ENCODE measurements at regions not wholly inside any gene's neighbourhood (a gene's known extent, or its start where the extent isn't known, plus 50 kb on each side); places are given as distances from the start of the nearest gene placed in this dataset.

- Histone ChIP-seq H3K4me1 (ENCODE audit: control extremely low read depth in 1 of 4, control insufficient read depth in 4 of 4, insufficient read depth in 4 of 4, low read length in 3 of 4) (peaks cover 0 to under 1% (median 0%) of the 10 kb centered on the region in 4 experiments), H3K9me3 (ENCODE audit: control extremely low read depth in 1 of 5, control insufficient read depth in 4 of 5, insufficient read depth in 2 of 5, low read depth in 1 of 5, low read length in 4 of 5) (peaks cover 0 to 2% (median 0%) of the 10 kb centered on the region in 5 experiments), H3K27me3 (replicated peaks in 2 of 5; ENCODE audit: control insufficient read depth in 4 of 5, insufficient read depth in 5 of 5, low read length in 4 of 5) (peaks cover 0 to 3% (median 0%) of the 10 kb centered on the region in 5 experiments), H3K27ac (ENCODE audit: insufficient read depth in 1 of 2, low read depth in 1 of 2, low read length in 2 of 2, poor library complexity in 1 of 2, severe bottlenecking in 2 of 2) (no peak overlapping the region), H3K36me3 (ENCODE audit: control insufficient read depth in 4 of 4, insufficient read depth in 4 of 4, low read length in 3 of 4) (no peaks in the 10 kb centered on the region), H3K4me3 (ENCODE audit: control insufficient read depth in 1 of 7, extremely low read depth in 1 of 7, insufficient read depth in 4 of 7, low read depth in 2 of 7, low read length in 6 of 7) (no peak overlapping the region)
- WGBS (ENCODE audit: insufficient coverage): 100% methylated on average over 2 of the region's 4 CpGs
- ChIA-PET CTCF (interaction anchor here (1.3 kb wide), 1 partner anchor 49 kb away, joined by 3 read pairs; no protein-coding TSS in a partner anchor), POLR2A (no interaction called here)
- no peak for DNase-seq
Measured at GRCh38 chr10:6743291-6743849, 163.3 kb upstream of the PRKCQ start.

- H3K4me3 ChIP-seq (ENCODE audit: control insufficient read depth in 1 of 7, extremely low read depth in 1 of 7, insufficient read depth in 4 of 7, low read depth in 2 of 7, low read length in 6 of 7): no peak overlapping the region
- H3K27me3 ChIP-seq (replicated peaks in 2 of 5; ENCODE audit: control insufficient read depth in 4 of 5, insufficient read depth in 5 of 5, low read length in 4 of 5): peaks cover 0 to 14% (median 0%) of the 10 kb centered on the region in 5 experiments
- ChIA-PET CTCF (no interaction called here), POLR2A (no interaction called here)
- H3K27ac ChIP-seq (ENCODE audit: insufficient read depth in 1 of 2, low read depth in 1 of 2, low read length in 2 of 2, poor library complexity in 1 of 2, severe bottlenecking in 2 of 2): no peak overlapping the region
- peaks cover 0 to 4% (median 0%) of the 10 kb centered on the region in 4 experiments for H3K4me1 ChIP-seq (ENCODE audit: control extremely low read depth in 1 of 4, control insufficient read depth in 4 of 4, insufficient read depth in 4 of 4, low read length in 3 of 4)
- DNase-seq: no peak
- H3K36me3 ChIP-seq (ENCODE audit: control insufficient read depth in 4 of 4, insufficient read depth in 4 of 4, low read length in 3 of 4): no peaks in the 10 kb centered on the region
- WGBS (ENCODE audit: insufficient coverage): 76% methylated on average over 3 of the region's 3 CpGs
- H3K9me3 ChIP-seq (ENCODE audit: control extremely low read depth in 1 of 5, control insufficient read depth in 4 of 5, insufficient read depth in 2 of 5, low read depth in 1 of 5, low read length in 4 of 5): peaks cover 0 to 2% (median 0%) of the 10 kb centered on the region in 5 experiments
Measured at GRCh38 chr10:6741541-6741941, 161.5 kb upstream of the PRKCQ start.

GRCh38 chr10:6739530-6740174 is 159.6 kb upstream of the PRKCQ start:
- POLR2A ChIA-PET: no interaction called here
- H3K27me3 ChIP-seq (replicated peaks in 2 of 5; ENCODE audit: control insufficient read depth in 4 of 5, insufficient read depth in 5 of 5, low read length in 4 of 5): peaks cover 0 to 21% (median 0%) of the 10 kb centered on the region in 5 experiments
- 92% methylated on average over 5 of the region's 12 CpGs for WGBS (ENCODE audit: insufficient coverage)

GRCh38 chr10:6738112-6738768 is 158.2 kb upstream of the PRKCQ start:
- Histone ChIP-seq H3K4me3 (ENCODE audit: control insufficient read depth in 1 of 7, extremely low read depth in 1 of 7, insufficient read depth in 4 of 7, low read depth in 2 of 7, low read length in 6 of 7) (peak overlapping the region in 1 of 7 experiments; percentile 14), H3K36me3 (ENCODE audit: control insufficient read depth in 4 of 4, insufficient read depth in 4 of 4, low read length in 3 of 4) (no peaks in the 10 kb centered on the region), H3K9me3 (ENCODE audit: control extremely low read depth in 1 of 5, control insufficient read depth in 4 of 5, insufficient read depth in 2 of 5, low read depth in 1 of 5, low read length in 4 of 5) (no peaks in the 10 kb centered on the region), H3K4me1 (ENCODE audit: control extremely low read depth in 1 of 4, control insufficient read depth in 4 of 4, insufficient read depth in 4 of 4, low read length in 3 of 4) (peaks cover 0 to 4% (median 0%) of the 10 kb centered on the region in 4 experiments), H3K27me3 (replicated peaks in 2 of 5; ENCODE audit: control insufficient read depth in 4 of 5, insufficient read depth in 5 of 5, low read length in 4 of 5) (peaks cover 0 to 26% (median 2%) of the 10 kb centered on the region in 5 experiments), H3K27ac (ENCODE audit: insufficient read depth in 1 of 2, low read depth in 1 of 2, low read length in 2 of 2, poor library complexity in 1 of 2, severe bottlenecking in 2 of 2) (no peak overlapping the region)
- 14% methylated on average over 12 of the region's 14 CpGs for WGBS (ENCODE audit: insufficient coverage)
- peak in 2 of 3 donors; percentile 23 to 24 for DNase-seq
- POLR2A ChIA-PET: no interaction called here
- CTCF ChIA-PET: no interaction called here

More at GRCh38 chr10:6739530-6740174, 159.6 kb upstream of the PRKCQ start:
- CTCF ChIA-PET: interaction anchor here (1.1 kb wide), 1 partner anchor 10 kb away, joined by 4 read pairs; no protein-coding TSS in a partner anchor
- Histone ChIP-seq H3K4me1 (ENCODE audit: control extremely low read depth in 1 of 4, control insufficient read depth in 4 of 4, insufficient read depth in 4 of 4, low read length in 3 of 4) (peaks cover 0 to 4% (median 0%) of the 10 kb centered on the region in 4 experiments), H3K4me3 (ENCODE audit: control insufficient read depth in 1 of 7, extremely low read depth in 1 of 7, insufficient read depth in 4 of 7, low read depth in 2 of 7, low read length in 6 of 7) (no peak overlapping the region), H3K36me3 (ENCODE audit: control insufficient read depth in 4 of 4, insufficient read depth in 4 of 4, low read length in 3 of 4) (no peaks in the 10 kb centered on the region), H3K9me3 (ENCODE audit: control extremely low read depth in 1 of 5, control insufficient read depth in 4 of 5, insufficient read depth in 2 of 5, low read depth in 1 of 5, low read length in 4 of 5) (no peaks in the 10 kb centered on the region), H3K27ac (ENCODE audit: insufficient read depth in 1 of 2, low read depth in 1 of 2, low read length in 2 of 2, poor library complexity in 1 of 2, severe bottlenecking in 2 of 2) (no peak overlapping the region)
- DNase-seq: no peak

GRCh38 chr10:6737758-6738111 is 157.7 kb upstream of the PRKCQ start:
- DNase-seq: no peak
- peaks cover 0 to 26% (median 2%) of the 10 kb centered on the region in 5 experiments for H3K27me3 ChIP-seq (replicated peaks in 2 of 5; ENCODE audit: control insufficient read depth in 4 of 5, insufficient read depth in 5 of 5, low read length in 4 of 5)
- no peaks in the 10 kb centered on the region for H3K36me3 ChIP-seq (ENCODE audit: control insufficient read depth in 4 of 4, insufficient read depth in 4 of 4, low read length in 3 of 4)
- H3K4me3 ChIP-seq (ENCODE audit: control insufficient read depth in 1 of 7, extremely low read depth in 1 of 7, insufficient read depth in 4 of 7, low read depth in 2 of 7, low read length in 6 of 7): no peak overlapping the region
- CTCF ChIA-PET: no interaction called here
- 95% methylated on average over 6 of the region's 6 CpGs for WGBS (ENCODE audit: insufficient coverage)
- H3K9me3 ChIP-seq (ENCODE audit: control extremely low read depth in 1 of 5, control insufficient read depth in 4 of 5, insufficient read depth in 2 of 5, low read depth in 1 of 5, low read length in 4 of 5): no peaks in the 10 kb centered on the region
- POLR2A ChIA-PET: no interaction called here
- no peak overlapping the region for H3K27ac ChIP-seq (ENCODE audit: insufficient read depth in 1 of 2, low read depth in 1 of 2, low read length in 2 of 2, poor library complexity in 1 of 2, severe bottlenecking in 2 of 2)
- H3K4me1 ChIP-seq (ENCODE audit: control extremely low read depth in 1 of 4, control insufficient read depth in 4 of 4, insufficient read depth in 4 of 4, low read length in 3 of 4): peaks cover 0 to 4% (median 0%) of the 10 kb centered on the region in 4 experiments

GRCh38 chr10:6737080-6737641 is 157.1 kb upstream of the PRKCQ start:
- H3K27ac ChIP-seq (ENCODE audit: insufficient read depth in 1 of 2, low read depth in 1 of 2, low read length in 2 of 2, poor library complexity in 1 of 2, severe bottlenecking in 2 of 2): no peak overlapping the region
- H3K27me3 ChIP-seq (replicated peaks in 2 of 5; ENCODE audit: control insufficient read depth in 4 of 5, insufficient read depth in 5 of 5, low read length in 4 of 5): peaks cover 0 to 26% (median 2%) of the 10 kb centered on the region in 5 experiments
- no peak overlapping the region for H3K4me3 ChIP-seq (ENCODE audit: control insufficient read depth in 1 of 7, extremely low read depth in 1 of 7, insufficient read depth in 4 of 7, low read depth in 2 of 7, low read length in 6 of 7)
- 64% methylated on average over 2 of the region's 9 CpGs for WGBS (ENCODE audit: insufficient coverage)
- DNase-seq: peak in 1 of 3 donors; percentile 14
- no peaks in the 10 kb centered on the region for H3K9me3 ChIP-seq (ENCODE audit: control extremely low read depth in 1 of 5, control insufficient read depth in 4 of 5, insufficient read depth in 2 of 5, low read depth in 1 of 5, low read length in 4 of 5)
- ChIA-PET POLR2A (no interaction called here), CTCF (interaction anchor here (1.0 kb wide), 1 partner anchor 12 kb away, joined by 3 read pairs; no protein-coding TSS in a partner anchor)
- peaks cover 0 to 4% (median 0%) of the 10 kb centered on the region in 4 experiments for H3K4me1 ChIP-seq (ENCODE audit: control extremely low read depth in 1 of 4, control insufficient read depth in 4 of 4, insufficient read depth in 4 of 4, low read length in 3 of 4)
- H3K36me3 ChIP-seq (ENCODE audit: control insufficient read depth in 4 of 4, insufficient read depth in 4 of 4, low read length in 3 of 4): no peaks in the 10 kb centered on the region

Measured in common myeloid progenitor, CD34-positive (primary cell).